OCI-LY7 (cell line): ENCODE measurements at regions not wholly inside any gene's neighbourhood (a gene's known extent, or its start where the extent isn't known, plus 50 kb on each side); places are given as distances from the start of the nearest gene placed in this dataset.

Experiments used
- BruUV-seq: library from RNA; stranded (reverse); fragments of 400-500 nt; replicated peaks from 2 replicates; lab custom pipeline; 2021; lab: Mats Ljungman, UMichigan
- CTCF ChIA-PET: fragments of 300-600 bp; sonication (Branson Sonifier 250); formaldehyde crosslinking; loops from one replicate; lab custom pipeline; 2022; ENCODE audit warnings: antibody characterized with exemption; ENCODE audit not compliant: unreplicated experiment; lab: Charles Lee
- POLR2A ChIA-PET: fragments of 300-600 bp; sonication (Branson Sonifier 250); formaldehyde crosslinking; loops from one replicate; lab custom pipeline; 2022; ENCODE audit warnings: antibody characterized with exemption; lab: Charles Lee
- DNase-seq: peaks from one replicate; pipeline ENCODE4 v3.0.0-alpha.2; 2015; ENCODE audit warnings: low spot score
- H2AFZ ChIP-seq: fragments of 200-600 bp; sonication (generic), shearing (Covaris generic); 2 replicates; pipeline ENCODE4 v1.6.1; 2014; ENCODE audit warnings: mild to moderate bottlenecking, antibody characterized with exemption, low read length, moderate library complexity
- H3K27ac ChIP-seq: fragments of 200-600 bp; sonication (generic); 2 replicates; pipeline ENCODE4 v1.5.1; 2014; ENCODE audit warnings: mixed run types, low read depth, mild to moderate bottlenecking, moderate library complexity, low read length, inconsistent platforms; ENCODE audit not compliant: poor library complexity, severe bottlenecking
- H3K36me3 ChIP-seq: fragments of 200-600 bp; sonication (generic); 2 replicates; pipeline ENCODE4 v1.6.1; 2014; ENCODE audit warnings: mild to moderate bottlenecking, antibody characterized with exemption, low read length, moderate library complexity, mixed read lengths; ENCODE audit not compliant: insufficient read depth
- H3K4me1 ChIP-seq: fragments of 200-600 bp; sonication (generic); 2 replicates; pipeline ENCODE4 v1.5.1; 2014; ENCODE audit warnings: mild to moderate bottlenecking, low read length; ENCODE audit not compliant: insufficient read depth, poor library complexity, severe bottlenecking
- H3K4me2 ChIP-seq: fragments of 200-600 bp; sonication (generic); 2 replicates; pipeline ENCODE4 v1.6.1; 2014; ENCODE audit warnings: mild to moderate bottlenecking, low read length
- H3K4me3 ChIP-seq: fragments of 200-600 bp; sonication (generic); 2 replicates; pipeline ENCODE4 v1.5.1; 2014; ENCODE audit warnings: mild to moderate bottlenecking, low read depth, low read length; ENCODE audit not compliant: poor library complexity, severe bottlenecking
- H3K79me2 ChIP-seq: fragments of 200-600 bp; sonication (generic); 2 replicates; pipeline ENCODE4 v1.6.1; 2016; ENCODE audit warnings: low read depth, mild to moderate bottlenecking, low read length, moderate library complexity, mixed read lengths; ENCODE audit not compliant: insufficient read depth
- H3K9me2 ChIP-seq: fragments of 200-600 bp; sonication (generic); 2 replicates; pipeline ENCODE4 v1.6.1; 2016; ENCODE audit warnings: mild to moderate bottlenecking, low read length, mixed read lengths; ENCODE audit not compliant: insufficient read depth
- H3K9me3 ChIP-seq: fragments of 200-600 bp; sonication (generic); 2 replicates; pipeline ENCODE4 v1.6.1; 2014; ENCODE audit warnings: mild to moderate bottlenecking, mixed run types, low read length, mixed read lengths
- H4K20me1 ChIP-seq: fragments of 200-600 bp; sonication (generic); 2 replicates; pipeline ENCODE4 v1.6.1; 2014; ENCODE audit warnings: mild to moderate bottlenecking, antibody characterized with exemption, low read length, moderate library complexity, mixed read lengths; ENCODE audit not compliant: insufficient read depth
- EZH2phosphoT487 ChIP-seq: fragments of 200-600 bp; sonication (generic); IDR thresholded peaks from 2 replicates; pipeline ENCODE4 v1.6.1; 2018; ENCODE audit warnings: low read depth, borderline replicate concordance, mild to moderate bottlenecking, mixed run types, antibody characterized with exemption, low read length, moderate library complexity, mixed read lengths
- intact Hi-C: fragments of 100-400 bp; cut with micrococcal nuclease; formaldehyde crosslinking; loops from one replicate; pipeline ENCODE4 v1.10.0; 2022; ENCODE audit not compliant: unreplicated experiment
- TF ChIP-seq, protein P1 (sequence below): fragments of 200-600 bp; sonication (generic); conservative IDR thresholded peaks from 2 replicates; pipeline ENCODE4 v1.5.1; 2014; ENCODE audit warnings: mild to moderate bottlenecking, antibody characterized with exemption, low read length, moderate library complexity, mixed read lengths

DNA sequence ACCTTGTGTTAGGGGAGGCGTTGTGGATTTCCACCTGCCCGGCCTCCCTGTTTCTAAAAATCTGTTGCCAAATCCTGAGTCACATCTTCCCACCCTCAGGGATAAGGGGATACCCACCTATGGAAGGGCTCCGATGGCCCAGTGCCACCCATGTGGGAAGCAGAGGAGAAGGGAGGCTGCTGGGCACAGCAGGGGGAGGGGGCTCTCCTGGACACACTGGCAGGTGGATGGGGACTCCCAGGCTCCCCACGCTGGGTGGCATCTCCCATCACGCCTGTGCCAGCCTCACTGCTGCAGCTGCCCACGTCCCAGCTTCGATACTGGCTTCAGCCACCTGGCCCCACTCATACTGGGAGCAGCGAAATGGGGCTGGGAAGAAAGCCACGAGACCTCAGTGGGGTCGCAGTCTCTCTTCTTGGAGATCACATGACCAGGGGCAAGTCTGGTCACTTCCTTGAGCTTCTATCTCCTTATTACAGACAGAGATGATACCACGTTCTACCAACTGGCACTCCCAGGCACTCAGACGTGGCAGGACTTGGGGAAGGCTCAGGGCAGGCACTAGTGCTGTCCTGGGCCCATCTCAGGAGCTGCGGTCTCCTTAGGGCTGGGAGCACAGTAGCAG, 72.2 kb downstream of the PITPNM2 start:
- Histone ChIP-seq H3K79me2 (no peaks in the 10 kb centered on the region), H3K9me2 (no peaks in the 10 kb centered on the region), H4K20me1 (no peaks in the 10 kb centered on the region), H3K9me3 (no peaks in the 10 kb centered on the region), H2AFZ (no peak overlapping the region), H3K27ac (no peak overlapping the region), H3K4me3 (no peak overlapping the region), H3K36me3 (no peaks in the 10 kb centered on the region), H3K4me1 (peaks cover 25% of the 10 kb centered on the region), H3K4me2 (no peak overlapping the region)
- CTCF ChIA-PET = no interaction called here
- intact Hi-C loops = no loop called here
- BruUV-seq = no TSS peak
- POLR2A ChIA-PET = interaction anchor here (0.7 kb wide), 1 partner anchor 1434 kb away, joined by 3 read pairs; no protein-coding TSS in a partner anchor
- TF ChIP-seq, protein P1, sequence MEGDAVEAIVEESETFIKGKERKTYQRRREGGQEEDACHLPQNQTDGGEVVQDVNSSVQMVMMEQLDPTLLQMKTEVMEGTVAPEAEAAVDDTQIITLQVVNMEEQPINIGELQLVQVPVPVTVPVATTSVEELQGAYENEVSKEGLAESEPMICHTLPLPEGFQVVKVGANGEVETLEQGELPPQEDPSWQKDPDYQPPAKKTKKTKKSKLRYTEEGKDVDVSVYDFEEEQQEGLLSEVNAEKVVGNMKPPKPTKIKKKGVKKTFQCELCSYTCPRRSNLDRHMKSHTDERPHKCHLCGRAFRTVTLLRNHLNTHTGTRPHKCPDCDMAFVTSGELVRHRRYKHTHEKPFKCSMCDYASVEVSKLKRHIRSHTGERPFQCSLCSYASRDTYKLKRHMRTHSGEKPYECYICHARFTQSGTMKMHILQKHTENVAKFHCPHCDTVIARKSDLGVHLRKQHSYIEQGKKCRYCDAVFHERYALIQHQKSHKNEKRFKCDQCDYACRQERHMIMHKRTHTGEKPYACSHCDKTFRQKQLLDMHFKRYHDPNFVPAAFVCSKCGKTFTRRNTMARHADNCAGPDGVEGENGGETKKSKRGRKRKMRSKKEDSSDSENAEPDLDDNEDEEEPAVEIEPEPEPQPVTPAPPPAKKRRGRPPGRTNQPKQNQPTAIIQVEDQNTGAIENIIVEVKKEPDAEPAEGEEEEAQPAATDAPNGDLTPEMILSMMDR = no peak
- TF ChIP-seq EZH2phosphoT487 = no peak
- DNase-seq = no peak

DNA sequence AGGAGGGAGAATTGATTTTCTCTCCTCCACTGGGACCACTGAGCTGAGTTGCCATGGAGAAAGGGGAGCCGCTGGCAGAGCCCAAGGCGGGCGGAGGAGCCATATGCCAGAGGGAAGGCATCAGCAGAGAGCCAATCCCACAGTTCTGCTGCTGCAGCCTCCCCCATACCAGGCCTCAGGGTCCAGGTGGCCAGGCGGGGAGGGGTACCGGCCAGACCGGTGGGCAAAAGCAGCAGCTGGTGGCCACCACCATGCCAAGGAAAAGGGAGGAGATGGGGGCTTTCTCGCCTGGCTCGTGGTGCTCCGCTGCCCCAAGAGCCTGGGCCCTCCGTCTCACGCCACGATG, 72.8 kb downstream of the PITPNM2 start:
- Histone ChIP-seq H3K4me2 (no peak overlapping the region), H4K20me1 (no peaks in the 10 kb centered on the region), H3K79me2 (no peaks in the 10 kb centered on the region), H3K9me2 (no peaks in the 10 kb centered on the region), H3K36me3 (no peaks in the 10 kb centered on the region), H2AFZ (no peak overlapping the region), H3K27ac (no peak overlapping the region), H3K4me3 (no peak overlapping the region), H3K4me1 (peaks cover 19% of the 10 kb centered on the region), H3K9me3 (no peaks in the 10 kb centered on the region)
- ChIA-PET POLR2A (no interaction called here), CTCF (interaction anchor here (0.7 kb wide), 1 partner anchor 37 kb away, joined by 3 read pairs; no protein-coding TSS in a partner anchor)
- TF ChIP-seq, protein P1 = no peak
- TF ChIP-seq EZH2phosphoT487 = no peak
- no TSS peak for BruUV-seq
- intact Hi-C loops = no loop called here
- no peak for DNase-seq
